ENCODE measurements at regions not wholly inside any gene's neighbourhood (a gene's known extent, or its start where the extent isn't known, plus 50 kb on each side); places are given as distances from the start of the nearest gene placed in this dataset.

GRCh38 chr20:53837126-53837826 lies 233.1 kb downstream of the BCAS1 start:
- DNase-seq (ENCODE audit: low read depth) = no peak

DNA sequence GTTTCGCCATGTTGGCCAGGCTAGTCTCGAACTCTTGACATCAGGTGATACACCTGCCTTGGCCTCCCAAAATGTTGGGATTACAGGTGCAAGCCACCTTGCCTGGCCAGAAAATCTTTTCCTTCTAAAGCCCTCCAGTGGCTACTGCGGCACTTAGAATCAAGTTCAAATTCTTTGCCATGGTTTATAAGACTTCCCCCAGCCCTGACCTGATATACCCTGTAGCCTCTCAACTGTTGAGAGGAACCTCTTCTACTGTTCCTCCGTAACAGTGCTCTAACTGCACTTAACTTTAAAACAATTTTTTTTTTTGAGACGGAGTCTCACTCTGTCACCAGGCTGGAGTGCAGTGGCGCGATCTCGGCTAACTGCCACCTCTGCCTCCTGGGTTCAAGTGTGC lies 235.6 kb downstream of the BCAS1 start:
- no peak for DNase-seq (ENCODE audit: low read depth)

GRCh38 chr20:53834062-53834442 lies 236.3 kb downstream of the BCAS1 start:
- no peak for DNase-seq (ENCODE audit: low read depth)

DNA sequence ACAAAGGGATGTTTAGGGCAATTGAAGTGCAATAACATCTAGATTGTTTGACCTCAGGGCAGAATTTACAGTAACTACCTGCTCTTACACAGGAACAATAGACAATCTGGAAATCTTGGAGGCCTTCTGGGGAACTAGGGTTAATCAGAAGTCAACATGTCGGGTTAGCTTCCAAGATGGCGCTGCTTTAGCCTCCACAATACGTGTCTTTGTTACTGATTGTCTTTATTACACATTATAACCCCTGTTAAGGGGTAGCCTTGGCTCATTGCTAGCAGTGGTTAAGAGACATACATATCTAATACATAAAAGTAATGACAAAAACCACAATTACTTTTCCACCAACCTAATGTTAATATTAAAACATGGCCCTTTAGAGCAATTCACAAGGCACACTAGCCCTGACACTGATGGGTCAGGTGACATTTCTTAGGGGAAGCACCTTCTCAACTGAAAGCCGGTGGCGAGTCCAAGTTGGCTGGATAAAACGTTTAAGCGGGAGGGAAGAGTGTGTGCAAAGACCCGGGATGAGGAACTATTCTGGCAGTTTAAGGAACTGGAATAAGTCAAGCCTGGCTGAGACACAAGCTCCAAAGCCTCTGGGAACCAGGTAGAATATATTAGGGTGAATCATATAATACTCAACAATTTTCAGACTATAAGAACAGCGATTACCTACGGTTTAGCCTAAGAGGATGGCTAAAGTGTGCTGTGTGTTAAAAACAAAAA lies 236.9 kb downstream of the BCAS1 start:
- no peak for DNase-seq (ENCODE audit: low read depth)

GRCh38 chr20:53832499-53832898 lies 237.9 kb downstream of the BCAS1 start:
- DNase-seq (ENCODE audit: low read depth) = no peak

DNA sequence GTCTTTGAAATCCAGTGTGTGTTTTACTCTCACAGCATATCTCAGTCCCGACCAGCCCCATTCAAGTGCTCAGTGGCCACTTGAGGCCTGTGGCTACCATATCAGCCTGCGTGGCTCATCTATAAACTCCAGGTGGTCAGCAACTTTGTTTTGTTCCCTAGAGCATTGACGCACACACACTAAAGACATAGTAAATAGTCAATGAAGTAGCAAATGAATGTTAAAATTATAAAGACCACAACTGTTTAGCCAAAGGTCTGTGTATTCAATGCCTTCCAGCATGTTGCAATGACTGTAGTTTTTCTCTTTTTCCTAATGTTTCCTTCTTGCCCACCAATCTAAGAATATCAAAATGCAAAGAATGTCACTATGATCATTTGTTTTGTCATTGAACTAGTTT lies 238.2 kb upstream of the ZNF217 start:
- DNase-seq (ENCODE audit: low read depth) = no peak

- no peak for DNase-seq (ENCODE audit: low read depth)
These were observed 237.6 kb upstream of the ZNF217 start for GRCh38 chr20:53831228-53831627.

DNA sequence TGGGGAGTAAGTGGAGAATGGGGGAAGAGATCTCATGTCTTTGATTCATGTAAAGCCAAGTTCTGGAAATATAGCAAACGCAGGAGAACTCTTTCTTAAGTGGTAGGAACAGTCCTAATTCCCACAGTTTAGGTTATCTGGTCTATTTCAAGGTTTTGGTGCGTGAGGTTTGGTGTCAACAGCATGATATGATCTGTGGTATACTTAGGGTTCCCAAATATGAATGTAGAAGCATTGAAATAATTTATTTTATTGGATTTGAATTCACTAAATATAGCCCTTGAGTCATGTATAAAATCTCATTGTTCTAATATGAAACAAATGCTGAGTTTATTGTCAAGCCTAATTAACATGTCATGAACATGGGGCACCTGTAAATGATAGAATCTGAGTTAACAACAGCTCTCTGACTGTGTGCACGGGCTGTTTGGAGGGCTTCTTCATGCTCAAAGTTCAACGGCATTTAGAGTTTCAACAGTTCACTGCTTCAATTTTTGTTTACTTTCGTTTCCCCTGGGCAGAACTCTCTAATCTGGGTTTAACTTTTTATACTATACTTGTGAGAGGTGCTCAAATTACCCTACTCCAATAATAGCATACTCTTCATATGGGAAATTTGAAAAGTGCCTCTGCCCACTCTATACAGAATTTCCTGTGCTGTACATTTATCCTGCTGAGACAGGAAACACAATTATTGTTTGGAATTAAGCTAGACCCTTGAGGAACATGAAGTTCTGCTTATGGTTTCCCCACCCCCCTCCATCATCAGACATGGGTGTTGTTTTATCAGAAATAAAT lies 236.3 kb upstream of the ZNF217 start:
- DNase-seq (ENCODE audit: low read depth) = no peak

- DNase-seq (ENCODE audit: low read depth) = no peak
These were observed 235.7 kb upstream of the ZNF217 start for GRCh38 chr20:53829255-53829723.

DNA sequence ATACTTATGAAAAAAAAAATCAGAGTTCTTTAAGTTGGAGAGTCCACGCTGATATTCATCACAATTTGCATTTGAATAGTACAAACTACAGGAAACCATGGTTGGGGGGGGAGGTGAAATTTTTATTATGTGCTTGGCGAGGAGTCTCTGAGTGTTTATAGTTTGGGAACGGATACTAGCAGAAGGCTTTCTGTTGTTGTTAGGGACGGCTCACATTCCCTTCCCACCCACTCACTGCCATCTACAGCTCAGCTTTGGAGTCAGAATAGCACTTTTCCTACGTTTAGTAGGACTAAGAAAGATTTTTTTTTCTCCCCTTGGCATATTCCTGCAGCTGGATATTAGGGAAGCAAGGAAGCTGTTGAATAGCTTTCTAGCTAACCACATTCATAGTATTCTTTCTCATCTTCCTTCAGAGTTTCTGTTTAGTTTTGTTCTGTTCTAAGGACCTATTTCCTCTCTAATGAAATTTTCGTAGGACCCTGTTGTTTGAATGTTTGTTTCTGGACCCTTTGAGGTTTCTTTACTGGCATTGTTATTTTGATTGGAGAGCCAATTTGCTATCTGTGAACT lies 235.1 kb upstream of the ZNF217 start:
- no peak for DNase-seq (ENCODE audit: low read depth)

DNA sequence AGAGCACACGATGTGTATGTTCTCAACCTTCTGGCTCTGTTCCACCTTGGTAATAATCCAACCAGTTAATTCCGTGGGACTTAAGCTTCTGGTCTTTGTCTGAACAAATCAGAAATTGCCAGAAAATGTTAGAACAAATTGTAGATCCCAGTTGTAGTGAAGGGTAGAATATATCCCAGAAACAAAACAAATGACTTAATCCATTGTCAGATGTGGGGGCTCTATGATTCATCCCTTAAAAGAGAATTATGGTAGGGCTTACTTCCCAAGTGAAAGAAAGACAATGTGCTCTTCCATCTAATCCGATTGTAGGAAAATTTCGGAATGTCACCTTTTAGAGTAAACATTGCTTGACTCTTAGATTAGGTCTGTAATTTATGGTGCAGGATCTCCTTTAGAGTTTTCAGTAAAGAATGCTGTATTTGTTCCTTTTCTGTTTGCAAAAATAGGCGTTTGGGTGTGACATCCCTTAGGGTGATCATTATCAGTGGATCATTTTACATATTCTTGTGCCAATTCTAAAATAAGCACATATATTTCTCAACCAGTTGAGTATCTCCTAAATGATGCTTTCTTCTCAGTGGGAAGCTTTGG lies 234.5 kb upstream of the ZNF217 start:
- no peak for DNase-seq (ENCODE audit: low read depth)

DNA sequence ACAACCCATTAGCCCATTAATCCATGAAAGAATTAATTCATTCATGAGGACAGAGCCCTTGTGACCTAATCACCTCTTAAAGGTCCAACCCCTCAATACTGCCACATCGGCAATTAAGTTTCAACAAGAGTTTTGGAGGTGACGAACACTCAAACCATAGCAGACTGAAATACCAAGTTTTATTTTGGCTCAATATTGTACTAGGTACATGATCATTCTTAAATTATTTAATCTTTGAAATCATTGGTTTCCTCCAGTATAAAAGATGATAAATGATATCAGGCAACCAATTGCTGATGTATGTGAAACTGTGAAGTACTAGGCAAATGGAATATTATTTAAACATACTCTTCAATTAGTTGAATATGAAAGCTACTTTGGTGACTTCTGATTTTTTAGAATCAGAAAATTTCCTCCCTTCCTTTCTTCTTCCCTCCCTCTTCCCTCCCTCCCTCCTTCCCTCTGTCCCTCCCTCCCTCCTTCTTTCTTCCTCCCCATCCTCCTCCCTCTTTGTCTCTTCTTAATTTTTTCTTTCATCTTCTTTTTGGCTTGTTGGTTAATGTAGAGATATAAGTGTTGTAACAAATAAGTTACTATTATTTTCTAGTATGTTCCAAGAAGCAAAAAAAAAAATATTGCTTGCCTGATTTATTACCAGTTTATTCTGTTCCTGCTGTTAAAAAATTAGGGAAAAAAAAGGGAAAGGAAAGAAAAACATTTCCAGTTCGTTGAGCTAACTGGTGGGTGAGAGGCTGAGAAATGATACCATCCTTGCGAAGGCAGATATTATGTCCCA lies 233.9 kb upstream of the ZNF217 start:
- DNase-seq (ENCODE audit: low read depth) = no peak

- DNase-seq (ENCODE audit: low read depth) = no peak
These were observed 233.1 kb upstream of the ZNF217 start for GRCh38 chr20:53826597-53827291.

DNA sequence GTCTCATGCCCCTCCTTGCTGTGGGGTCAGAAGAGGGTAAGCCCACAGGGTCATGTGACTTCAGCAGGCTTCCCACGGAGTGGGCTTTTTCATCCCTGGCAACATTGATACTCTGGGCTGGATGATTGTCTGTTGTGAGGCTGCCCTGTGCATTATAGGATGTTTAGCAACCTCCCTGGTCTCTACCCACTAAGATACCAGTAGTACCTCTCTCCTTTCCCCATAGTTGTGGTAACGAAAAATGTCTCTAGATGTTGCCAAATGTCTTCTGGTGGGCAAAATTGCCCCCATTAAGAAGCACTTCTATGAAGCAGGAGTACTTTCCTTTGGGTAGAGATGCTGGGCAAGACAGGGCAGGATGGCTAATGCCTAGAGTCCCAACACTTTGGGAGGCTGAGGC lies 232.5 kb upstream of the ZNF217 start:
- no peak for DNase-seq (ENCODE audit: low read depth)

GRCh38 chr20:53825282-53825681 lies 231.6 kb upstream of the ZNF217 start:
- DNase-seq (ENCODE audit: low read depth) = no peak

- no peak for DNase-seq (ENCODE audit: low read depth)
These were observed 231.1 kb upstream of the ZNF217 start for GRCh38 chr20:53824779-53825178.

DNA sequence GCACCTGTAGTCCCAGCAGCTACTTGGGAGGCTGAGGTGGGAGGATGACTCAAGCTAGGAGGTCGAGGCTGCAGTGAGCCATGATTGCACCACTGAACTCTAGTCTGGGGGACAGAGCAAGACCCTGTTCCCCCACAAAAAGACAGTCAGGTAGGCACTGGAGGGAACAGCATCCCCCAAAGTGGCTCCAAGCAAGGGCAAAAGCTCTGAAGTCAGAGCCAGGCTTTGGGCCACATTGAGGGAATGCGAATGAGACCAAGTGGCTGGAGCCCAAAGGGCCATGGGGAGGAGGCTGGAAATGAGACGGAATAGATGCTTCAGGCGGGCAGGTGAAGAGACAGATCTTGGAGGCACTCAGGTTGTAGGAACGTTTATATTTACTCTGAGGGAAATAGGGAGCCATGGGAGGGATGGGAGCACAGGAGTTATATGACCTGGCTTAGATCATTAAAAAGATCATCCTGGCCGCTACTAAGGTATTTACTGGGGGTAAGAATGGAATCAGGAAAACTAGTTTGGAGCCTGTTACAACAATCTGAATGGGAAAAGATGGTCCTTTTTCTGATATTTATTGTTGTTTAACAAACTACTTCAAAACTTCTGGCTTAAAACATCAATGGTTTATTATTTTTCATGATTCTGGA lies 229.6 kb upstream of the ZNF217 start:
- DNase-seq (ENCODE audit: low read depth) = no peak

DNA sequence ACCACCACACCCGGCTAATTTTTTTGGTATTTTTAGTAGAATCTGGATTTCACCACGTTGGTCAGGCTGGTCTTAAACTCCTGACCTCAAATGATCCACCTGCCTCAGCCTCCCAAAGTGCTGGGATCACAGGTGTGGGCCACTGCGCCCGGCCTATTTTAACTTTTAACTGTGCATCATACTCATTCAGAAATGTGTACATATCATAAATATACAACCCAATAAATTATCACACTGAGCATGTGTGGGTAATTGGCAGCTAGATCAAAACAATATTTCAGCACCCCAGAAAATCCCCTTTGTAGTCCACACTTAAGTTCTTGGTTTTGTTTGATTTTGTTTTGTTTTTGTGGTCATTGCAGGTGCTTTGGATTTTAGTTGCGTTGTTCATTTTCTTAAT lies 228.9 kb upstream of the ZNF217 start:
- DNase-seq (ENCODE audit: low read depth) = no peak

- no peak for DNase-seq (ENCODE audit: low read depth)
These were observed 226.4 kb upstream of the ZNF217 start for GRCh38 chr20:53819973-53820451.
